Heart left ventricle (tissue), 16 donors: ENCODE measurements at regions not wholly inside any gene's neighbourhood (a gene's known extent, or its start where the extent isn't known, plus 50 kb on each side); places are given as distances from the start of the nearest gene placed in this dataset.

Experiments used
- ATAC-seq, 4 donors: fragments of 200-7000 bp; cut with Tn5 transposase; one replicate each; pipeline ENCODE4 v1.9.1; 2020 to 2022; ENCODE audit warnings: moderate library complexity in 4 of 4, mild to moderate bottlenecking in 3 of 4, moderate number of reproducible peaks in 1 of 4
- DNase-seq, 5 donors: peaks; one replicate each; pipeline ENCODE4 v3.0.0-alpha.2; 2020
- H3K27ac ChIP-seq, 12 donors: fragments of 200-600 bp; sonication (generic) in 4 of 12; one replicate each; pipeline versions ENCODE4 v1.5.0 to v1.8.0; 2016 to 2022; ENCODE audit warnings: mild to moderate bottlenecking in 2 of 12
- H3K27me3 ChIP-seq, 9 donors: fragments of 200-600 bp; sonication (generic) in 2 of 9; one replicate each; pipeline versions ENCODE4 v1.5.1 to v1.8.0; 2016 to 2022; ENCODE audit warnings: mild to moderate bottlenecking in 3 of 9
- H3K36me3 ChIP-seq, 9 donors: fragments of 200-600 bp; sonication (generic) in 2 of 9; one replicate each; pipeline versions ENCODE4 v1.5.0 to v1.8.0; 2018 to 2022; ENCODE audit warnings: mild to moderate bottlenecking in 2 of 9
- H3K4me1 ChIP-seq, 12 donors: fragments of 200-600 bp; sonication (generic) in 4 of 12; one replicate each; pipeline versions ENCODE4 v1.5.0 to v1.8.0; 2016 to 2022; ENCODE audit warnings: mild to moderate bottlenecking in 3 of 12
- H3K4me3 ChIP-seq, 12 donors: fragments of 200-600 bp; sonication (generic) in 4 of 12; one replicate each; pipeline versions ENCODE4 v1.5.0 to v1.8.0; 2017 to 2022; ENCODE audit warnings: mild to moderate bottlenecking in 9 of 12, moderate library complexity in 4 of 12
- H3K9me3 ChIP-seq, 12 donors: fragments of 200-600 bp; sonication (generic) in 4 of 12; one replicate each; pipeline versions ENCODE4 v1.5.0 to v1.8.0; 2016 to 2022; ENCODE audit warnings: mild to moderate bottlenecking in 1 of 12
- POLR2A ChIP-seq, 2 donors: fragments of 450-650 bp; IDR thresholded peaks; one replicate each; pipeline ENCODE4 v1.6.1; 2017; ENCODE audit warnings: antibody characterized with exemption in 2 of 2, mild to moderate bottlenecking in 2 of 2, moderate library complexity in 2 of 2
- WGBS, 4 donors: extraction: QIAGEN DNeasy Blood & Tissue Kit in 2 of 4; methylation state at CpG; one replicate each; pipeline versions ENCODE4 v1.1.5 to v1.1.7; 2013 to 2018; 5-methylcytosine and 5-hydroxymethylcytosine counted together
- intact Hi-C, 10 donors: fragments of 100-400 bp; cut with DNase I; formaldehyde crosslinking; loops; one replicate each; pipeline versions ENCODE4 v1.11.1 to v1.14.2; 2022
- TF ChIP-seq, protein P1 (sequence below), 12 donors: fragments of 200-600 bp; sonication (generic) in 4 of 12; IDR thresholded peaks; one replicate each; pipeline versions ENCODE4 v1.5.0 to v1.8.0; 2018 to 2022; ENCODE audit warnings: antibody characterized with exemption in 12 of 12, mild to moderate bottlenecking in 5 of 12
- donor health status: ischemic (EF 13 %, LVEDD 7.1; RV severe dilation, severe dysfunction).
- donor health status: healthy with polysubstance abuse.
- donor health status: DM: no; HTN: yes; CAD: no.
- donor health status: DM: no; HTN: no; CAD: no.
- donor health status: ischemic (EF 25% LVEDD 6.9; RV normal size, moderate dysfunction).
- donor health status: ischemic (EF 25% LVEDD 5.7; RV mildly dilated, moderate dysfunction).
- donor health status: healthy.
- donor health status: DM: yes; HTN: yes; CAD: no.
- donor health status: ischemic (EF 35%, LVEDD 5.7; RV mildly dilated, moderate dysfunction).
- donor health status: nonischemic (EF 11% LVEDD 7.7; RV severe dilation, severe dysfunction).
- donor health status: DM: yes; HTN: yes; CAD: no.
- donor health status: PGD.
- donor health status: ischemic (EF 29% LVEDD 5.4; RV normal size, mild dysfunction).
- donor health status: nonischemic (EF 23%, LVEDD 6.1; RV moderate dilation, normal function).

DNA sequence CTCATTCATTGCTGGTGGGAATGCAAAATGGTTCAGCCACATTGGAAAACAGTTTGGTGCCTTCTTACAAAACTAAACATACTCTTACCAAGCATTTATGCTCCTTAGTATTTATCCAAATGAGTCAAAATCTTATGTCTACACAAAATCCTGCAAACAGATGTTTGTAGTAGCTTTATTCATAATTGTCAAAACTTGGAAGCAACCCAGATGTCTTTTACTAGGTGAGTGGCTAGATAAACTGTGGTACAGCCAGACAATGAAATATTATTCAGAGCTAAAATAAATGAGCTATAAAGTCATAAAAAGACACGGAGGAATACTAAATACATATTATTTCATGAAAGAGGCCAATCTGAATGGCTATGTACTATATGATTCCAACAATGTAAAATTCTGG is 709.5 kb downstream of the NSUN3 start:
- ATAC-seq (no peak), DNase-seq (no peak)
- Histone ChIP-seq H3K4me3 (no peak overlapping the region), H3K9me3 (no peaks in the 10 kb centered on the region), H3K36me3 (no peaks in the 10 kb centered on the region), H3K27ac (no peak overlapping the region), H3K4me1 (no peaks in the 10 kb centered on the region), H3K27me3 (no peaks in the 10 kb centered on the region)
- WGBS, 4 donors = 61 to 85% (median 72%) methylated on average over 1 of the region's 1 CpG
- TF ChIP-seq, protein P1, sequence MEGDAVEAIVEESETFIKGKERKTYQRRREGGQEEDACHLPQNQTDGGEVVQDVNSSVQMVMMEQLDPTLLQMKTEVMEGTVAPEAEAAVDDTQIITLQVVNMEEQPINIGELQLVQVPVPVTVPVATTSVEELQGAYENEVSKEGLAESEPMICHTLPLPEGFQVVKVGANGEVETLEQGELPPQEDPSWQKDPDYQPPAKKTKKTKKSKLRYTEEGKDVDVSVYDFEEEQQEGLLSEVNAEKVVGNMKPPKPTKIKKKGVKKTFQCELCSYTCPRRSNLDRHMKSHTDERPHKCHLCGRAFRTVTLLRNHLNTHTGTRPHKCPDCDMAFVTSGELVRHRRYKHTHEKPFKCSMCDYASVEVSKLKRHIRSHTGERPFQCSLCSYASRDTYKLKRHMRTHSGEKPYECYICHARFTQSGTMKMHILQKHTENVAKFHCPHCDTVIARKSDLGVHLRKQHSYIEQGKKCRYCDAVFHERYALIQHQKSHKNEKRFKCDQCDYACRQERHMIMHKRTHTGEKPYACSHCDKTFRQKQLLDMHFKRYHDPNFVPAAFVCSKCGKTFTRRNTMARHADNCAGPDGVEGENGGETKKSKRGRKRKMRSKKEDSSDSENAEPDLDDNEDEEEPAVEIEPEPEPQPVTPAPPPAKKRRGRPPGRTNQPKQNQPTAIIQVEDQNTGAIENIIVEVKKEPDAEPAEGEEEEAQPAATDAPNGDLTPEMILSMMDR (IDR thresholded peaks at IDR 0.05) = no peak
- no peak for TF ChIP-seq POLR2A (IDR thresholded peaks at IDR 0.05)
- intact Hi-C loops = no loop called here

DNA sequence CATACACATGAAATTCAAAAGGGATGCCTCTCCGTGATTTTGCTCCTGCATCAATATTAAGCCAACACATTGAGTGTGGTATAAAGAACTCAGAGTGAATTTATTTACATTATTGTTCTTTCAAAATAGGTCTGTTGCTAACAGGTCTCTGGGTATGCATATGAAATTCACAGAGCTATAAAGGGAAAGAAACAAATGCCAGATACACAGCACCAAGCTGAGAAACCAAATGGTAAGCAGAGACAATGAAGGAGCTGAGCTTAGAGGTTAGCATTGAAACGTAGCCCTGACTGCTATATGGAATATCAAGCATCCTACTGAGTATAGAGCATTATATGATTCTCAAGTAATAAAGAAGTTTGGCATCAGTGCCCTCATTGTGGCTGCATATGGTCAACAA is 712.9 kb downstream of the NSUN3 start:
- TF ChIP-seq, protein P1 (IDR thresholded peaks at IDR 0.05) = no peak
- TF ChIP-seq POLR2A (IDR thresholded peaks at IDR 0.05) = no peak
- no peak overlapping the region for H3K4me3 ChIP-seq
- ATAC-seq = no peak
- 63 to 74% (median 69%) methylated on average over 2 of the region's 2 CpGs for WGBS, 4 donors
- H3K4me1 ChIP-seq = no peaks in the 10 kb centered on the region
- H3K27ac ChIP-seq = no peak overlapping the region
- DNase-seq = no peak
- H3K9me3 ChIP-seq = no peaks in the 10 kb centered on the region
- no peaks in the 10 kb centered on the region for H3K36me3 ChIP-seq
- intact Hi-C loops = no loop called here
- H3K27me3 ChIP-seq = no peaks in the 10 kb centered on the region

DNA sequence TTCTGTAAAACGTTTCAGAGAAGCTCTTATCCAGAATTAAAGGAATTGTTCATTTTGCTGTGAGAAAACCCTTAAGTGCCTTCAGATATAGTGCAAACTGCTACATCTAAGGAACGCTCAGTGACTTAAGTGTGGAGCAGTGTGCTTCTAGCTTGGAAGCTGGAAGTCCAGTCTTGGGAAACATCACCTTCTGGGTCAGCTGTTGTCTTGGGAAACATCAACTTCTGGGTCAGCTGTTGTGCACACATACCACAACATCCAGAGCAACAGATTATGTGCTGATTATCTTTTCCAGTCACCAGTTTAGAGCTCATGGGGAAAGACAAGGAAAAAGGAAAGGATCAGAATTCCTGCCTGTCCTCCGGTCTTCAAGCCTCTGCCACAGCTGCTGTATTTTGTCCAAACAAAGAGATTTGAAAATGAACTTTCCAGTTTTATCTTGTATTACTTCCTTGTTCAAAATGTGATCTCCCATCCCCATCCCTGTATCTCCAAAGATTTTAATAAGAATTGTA is 713.6 kb downstream of the NSUN3 start:
- H3K9me3 ChIP-seq = no peaks in the 10 kb centered on the region
- no peaks in the 10 kb centered on the region for H3K27me3 ChIP-seq
- H3K4me3 ChIP-seq = no peak overlapping the region
- intact Hi-C loops = no loop called here
- DNase-seq = no peak
- no peaks in the 10 kb centered on the region for H3K36me3 ChIP-seq
- 52 to 64% (median 57%) methylated on average over 3 of the region's 3 CpGs for WGBS, 4 donors
- ATAC-seq = no peak
- no peaks in the 10 kb centered on the region for H3K4me1 ChIP-seq
- H3K27ac ChIP-seq = no peak overlapping the region
- TF ChIP-seq POLR2A (IDR thresholded peaks at IDR 0.05) = no peak
- TF ChIP-seq, protein P1 (IDR thresholded peaks at IDR 0.05) = no peak

DNA sequence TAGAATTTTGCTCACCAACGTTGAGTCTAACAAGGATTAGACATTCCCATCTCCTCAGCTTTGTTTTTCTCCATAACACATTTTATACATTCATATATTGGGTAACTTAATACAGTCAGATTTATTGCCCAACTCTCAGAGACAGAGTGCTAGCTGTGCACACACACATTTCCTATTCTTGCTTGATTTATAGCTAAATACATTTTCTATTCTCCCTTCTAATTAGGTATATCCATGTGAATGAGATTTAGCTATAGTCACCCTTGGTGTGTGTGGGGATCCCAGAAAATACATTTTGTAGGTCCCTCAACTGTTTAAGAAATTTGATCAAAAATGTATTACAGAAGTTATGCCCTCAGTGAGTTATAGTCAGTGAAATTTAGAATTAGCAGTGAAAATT is 715.4 kb downstream of the NSUN3 start:
- no peak for DNase-seq
- Histone ChIP-seq H3K4me1 (no peaks in the 10 kb centered on the region), H3K27me3 (no peaks in the 10 kb centered on the region), H3K4me3 (no peak overlapping the region), H3K27ac (no peak overlapping the region), H3K36me3 (no peaks in the 10 kb centered on the region), H3K9me3 (no peaks in the 10 kb centered on the region)
- TF ChIP-seq, protein P1 (IDR thresholded peaks at IDR 0.05) = no peak
- TF ChIP-seq POLR2A (IDR thresholded peaks at IDR 0.05) = no peak
- no peak for ATAC-seq
- intact Hi-C loops = no loop called here
- WGBS, 4 donors = 35 to 70% (median 55%) methylated on average over 1 of the region's 1 CpG
